ENCODE measurements at regions not wholly inside any gene's neighbourhood (a gene's known extent, or its start where the extent isn't known, plus 50 kb on each side); places are given as distances from the start of the nearest gene placed in this dataset.

DNA sequence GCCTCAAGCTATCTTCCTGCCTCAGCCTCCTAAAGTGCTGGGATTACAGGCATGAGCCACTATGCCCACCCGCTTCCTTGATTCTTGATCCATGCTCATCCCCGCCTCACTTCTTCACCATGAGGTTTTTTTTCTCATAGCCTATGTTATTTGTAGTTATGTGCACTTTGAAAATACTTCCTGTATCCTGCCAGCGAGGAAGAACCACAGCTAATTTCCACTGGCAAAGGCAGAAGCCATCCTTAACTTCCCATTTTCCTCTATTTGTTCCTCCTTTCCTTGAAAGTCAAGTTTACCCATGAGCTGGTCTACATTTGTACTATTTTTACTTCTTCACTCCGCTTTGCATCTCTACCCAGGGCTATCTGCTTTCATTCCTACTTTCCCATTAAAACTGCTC is 189.7 kb upstream of the ZFHX3 start:
- Histone ChIP-seq H3K79me2 (ENCODE audit: control insufficient read depth, low read length) (no peaks in the 10 kb centered on the region), H3K4me3 (ENCODE audit: low read length) (no peak overlapping the region), H3K9me3 (ENCODE audit: control insufficient read depth, insufficient read depth, low read length) (no peaks in the 10 kb centered on the region), H3K36me3 (ENCODE audit: control insufficient read depth, low read length) (no peaks in the 10 kb centered on the region), H3K4me2 (ENCODE audit: low read length) (no peak overlapping the region), H3K27me3 (ENCODE audit: control insufficient read depth, low read length) (no peaks in the 10 kb centered on the region), H3F3A (ENCODE audit: control insufficient read depth, insufficient read depth) (no peaks in the 10 kb centered on the region), H3K27ac (ENCODE audit: low read depth, low read length) (no peak overlapping the region), H4K20me1 (ENCODE audit: control insufficient read depth, insufficient read depth, low read depth, low read length) (no peaks in the 10 kb centered on the region), H3K4me1 (ENCODE audit: control insufficient read depth, low read length) (no peaks in the 10 kb centered on the region), H3K9me2 (replicated peaks; ENCODE audit: control insufficient read depth, low read length) (no peaks in the 10 kb centered on the region)
- no peak for TF ChIP-seq EZH2phosphoT487 (IDR thresholded peaks at IDR 0.05; ENCODE audit: borderline replicate concordance, low read length)
- TF ChIP-seq, protein P1, sequence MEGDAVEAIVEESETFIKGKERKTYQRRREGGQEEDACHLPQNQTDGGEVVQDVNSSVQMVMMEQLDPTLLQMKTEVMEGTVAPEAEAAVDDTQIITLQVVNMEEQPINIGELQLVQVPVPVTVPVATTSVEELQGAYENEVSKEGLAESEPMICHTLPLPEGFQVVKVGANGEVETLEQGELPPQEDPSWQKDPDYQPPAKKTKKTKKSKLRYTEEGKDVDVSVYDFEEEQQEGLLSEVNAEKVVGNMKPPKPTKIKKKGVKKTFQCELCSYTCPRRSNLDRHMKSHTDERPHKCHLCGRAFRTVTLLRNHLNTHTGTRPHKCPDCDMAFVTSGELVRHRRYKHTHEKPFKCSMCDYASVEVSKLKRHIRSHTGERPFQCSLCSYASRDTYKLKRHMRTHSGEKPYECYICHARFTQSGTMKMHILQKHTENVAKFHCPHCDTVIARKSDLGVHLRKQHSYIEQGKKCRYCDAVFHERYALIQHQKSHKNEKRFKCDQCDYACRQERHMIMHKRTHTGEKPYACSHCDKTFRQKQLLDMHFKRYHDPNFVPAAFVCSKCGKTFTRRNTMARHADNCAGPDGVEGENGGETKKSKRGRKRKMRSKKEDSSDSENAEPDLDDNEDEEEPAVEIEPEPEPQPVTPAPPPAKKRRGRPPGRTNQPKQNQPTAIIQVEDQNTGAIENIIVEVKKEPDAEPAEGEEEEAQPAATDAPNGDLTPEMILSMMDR (IDR thresholded peaks at IDR 0.05; ENCODE audit: low read depth, low read length, poor library complexity, severe bottlenecking), result no peak

DNA sequence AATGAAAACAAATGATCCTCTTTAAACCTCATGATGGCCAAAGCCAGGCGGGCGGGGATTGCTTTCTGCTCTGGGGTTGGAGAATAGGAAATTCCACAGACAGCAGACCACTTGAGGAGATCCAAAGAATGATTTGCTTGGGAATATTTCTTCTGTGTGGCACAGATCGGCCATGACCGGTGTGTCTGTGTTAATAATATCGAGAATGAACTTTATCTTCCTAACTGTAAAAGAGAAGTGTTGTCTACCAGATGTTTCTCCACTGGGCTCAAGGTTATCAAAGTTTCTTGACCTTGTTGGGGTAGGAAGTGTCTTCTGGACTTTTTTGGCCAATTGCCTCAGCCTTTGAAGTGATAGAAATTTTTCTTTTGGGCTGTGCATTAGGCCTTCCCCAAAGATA is 186.6 kb upstream of the ZFHX3 start:
- Histone ChIP-seq H3K4me2 (ENCODE audit: low read length) (no peak overlapping the region), H3K27ac (ENCODE audit: low read depth, low read length) (no peak overlapping the region), H3K36me3 (ENCODE audit: control insufficient read depth, low read length) (no peaks in the 10 kb centered on the region), H3F3A (ENCODE audit: control insufficient read depth, insufficient read depth) (no peaks in the 10 kb centered on the region), H3K4me3 (ENCODE audit: low read length) (no peak overlapping the region), H3K4me1 (ENCODE audit: control insufficient read depth, low read length) (no peaks in the 10 kb centered on the region), H3K79me2 (ENCODE audit: control insufficient read depth, low read length) (no peaks in the 10 kb centered on the region), H4K20me1 (ENCODE audit: control insufficient read depth, insufficient read depth, low read depth, low read length) (no peaks in the 10 kb centered on the region), H3K9me3 (ENCODE audit: control insufficient read depth, insufficient read depth, low read length) (no peaks in the 10 kb centered on the region), H3K9me2 (replicated peaks; ENCODE audit: control insufficient read depth, low read length) (no peaks in the 10 kb centered on the region), H3K27me3 (ENCODE audit: control insufficient read depth, low read length) (no peaks in the 10 kb centered on the region)
- TF ChIP-seq EZH2phosphoT487 (IDR thresholded peaks at IDR 0.05; ENCODE audit: borderline replicate concordance, low read length), result no peak
- TF ChIP-seq, protein P1 (IDR thresholded peaks at IDR 0.05; ENCODE audit: low read depth, low read length, poor library complexity, severe bottlenecking), result no peak

DNA sequence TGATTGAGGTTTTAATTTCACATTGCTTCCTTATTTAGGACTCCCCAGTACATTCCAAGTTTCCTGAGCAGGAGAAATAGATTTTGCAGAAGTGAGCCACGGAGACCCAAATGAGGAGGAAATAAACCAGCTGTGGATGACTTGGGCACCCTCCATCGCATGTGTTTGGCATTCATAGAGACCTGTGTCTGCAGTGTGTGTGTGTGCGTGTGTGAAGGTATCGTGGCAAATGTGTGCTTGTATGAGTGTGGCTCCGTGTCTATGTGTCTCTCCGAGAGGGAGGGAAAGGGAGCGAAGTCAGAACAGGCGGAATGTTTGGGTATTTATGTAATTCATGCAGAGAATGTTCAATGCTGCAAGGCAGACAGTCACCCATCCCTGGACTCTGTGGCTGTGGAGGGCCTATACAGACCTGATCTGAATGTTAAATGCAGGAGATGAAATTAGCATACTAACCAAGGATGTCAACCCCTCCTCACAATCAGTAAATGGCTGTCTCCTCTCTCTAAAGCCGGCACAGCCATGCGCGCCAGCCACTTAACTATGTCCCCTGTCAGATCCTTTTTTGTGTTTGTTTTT is 186.0 kb upstream of the ZFHX3 start:
- TF ChIP-seq, protein P1 (IDR thresholded peaks at IDR 0.05; ENCODE audit: low read depth, low read length, poor library complexity, severe bottlenecking), result no peak
- no peak for TF ChIP-seq EZH2phosphoT487 (IDR thresholded peaks at IDR 0.05; ENCODE audit: borderline replicate concordance, low read length)
- Histone ChIP-seq H4K20me1 (ENCODE audit: control insufficient read depth, insufficient read depth, low read depth, low read length) (no peaks in the 10 kb centered on the region), H3K4me1 (ENCODE audit: control insufficient read depth, low read length) (no peaks in the 10 kb centered on the region), H3K27ac (ENCODE audit: low read depth, low read length) (no peak overlapping the region), H3K9me3 (ENCODE audit: control insufficient read depth, insufficient read depth, low read length) (no peaks in the 10 kb centered on the region), H3K79me2 (ENCODE audit: control insufficient read depth, low read length) (no peaks in the 10 kb centered on the region), H3K27me3 (ENCODE audit: control insufficient read depth, low read length) (no peaks in the 10 kb centered on the region), H3K4me3 (ENCODE audit: low read length) (no peak overlapping the region), H3K4me2 (ENCODE audit: low read length) (no peak overlapping the region), H3K9me2 (replicated peaks; ENCODE audit: control insufficient read depth, low read length) (no peaks in the 10 kb centered on the region), H3F3A (ENCODE audit: control insufficient read depth, insufficient read depth) (no peaks in the 10 kb centered on the region), H3K36me3 (ENCODE audit: control insufficient read depth, low read length) (no peaks in the 10 kb centered on the region)

Data from DOHH2 (cell line).